Ovary (tissue), 3 donors: ENCODE measurements at regions not wholly inside any gene's neighbourhood (a gene's known extent, or its start where the extent isn't known, plus 50 kb on each side); places are given as distances from the start of the nearest gene placed in this dataset.

Experiments
- CTCF ChIP-seq, 3 donors: fragments of 450-650 bp in 2 of 3; fragments of 200-600 bp in 1 of 3; IDR thresholded peaks; one replicate each; pipeline versions ENCODE4 v1.5.1 to v1.8.0; 2016 to 2022; ENCODE audit warnings: antibody characterized with exemption in 3 of 3, mild to moderate bottlenecking in 1 of 3
- EP300 ChIP-seq: sonication (generic); formaldehyde crosslinking; IDR thresholded peaks from one replicate; pipeline ENCODE4 v1.6.1; 2017; ENCODE audit warnings: antibody characterized with exemption
- POLR2A ChIP-seq: fragments of 450-650 bp; IDR thresholded peaks from one replicate; pipeline ENCODE4 v1.6.1; 2017; ENCODE audit warnings: antibody characterized with exemption, mild to moderate bottlenecking, moderate library complexity
- donor health status: DM: no; HTN: no; CAD: no.

- TF ChIP-seq CTCF (IDR thresholded peaks at IDR 0.05) (no peak), EP300 (no peak), POLR2A (no peak)
These were observed 959.2 kb upstream of the SEMA6A start for GRCh38 chr5:117533792-117534191.
